Medulla oblongata (tissue), 1 donor: ENCODE measurements at regions not wholly inside any gene's neighbourhood (a gene's known extent, or its start where the extent isn't known, plus 50 kb on each side); places are given as distances from the start of the nearest gene placed in this dataset.

Source experiments
- DNase-seq: peaks from one replicate; pipeline ENCODE4 v3.0.0-alpha.2; 2015; ENCODE audit errors: extremely low spot score

DNA sequence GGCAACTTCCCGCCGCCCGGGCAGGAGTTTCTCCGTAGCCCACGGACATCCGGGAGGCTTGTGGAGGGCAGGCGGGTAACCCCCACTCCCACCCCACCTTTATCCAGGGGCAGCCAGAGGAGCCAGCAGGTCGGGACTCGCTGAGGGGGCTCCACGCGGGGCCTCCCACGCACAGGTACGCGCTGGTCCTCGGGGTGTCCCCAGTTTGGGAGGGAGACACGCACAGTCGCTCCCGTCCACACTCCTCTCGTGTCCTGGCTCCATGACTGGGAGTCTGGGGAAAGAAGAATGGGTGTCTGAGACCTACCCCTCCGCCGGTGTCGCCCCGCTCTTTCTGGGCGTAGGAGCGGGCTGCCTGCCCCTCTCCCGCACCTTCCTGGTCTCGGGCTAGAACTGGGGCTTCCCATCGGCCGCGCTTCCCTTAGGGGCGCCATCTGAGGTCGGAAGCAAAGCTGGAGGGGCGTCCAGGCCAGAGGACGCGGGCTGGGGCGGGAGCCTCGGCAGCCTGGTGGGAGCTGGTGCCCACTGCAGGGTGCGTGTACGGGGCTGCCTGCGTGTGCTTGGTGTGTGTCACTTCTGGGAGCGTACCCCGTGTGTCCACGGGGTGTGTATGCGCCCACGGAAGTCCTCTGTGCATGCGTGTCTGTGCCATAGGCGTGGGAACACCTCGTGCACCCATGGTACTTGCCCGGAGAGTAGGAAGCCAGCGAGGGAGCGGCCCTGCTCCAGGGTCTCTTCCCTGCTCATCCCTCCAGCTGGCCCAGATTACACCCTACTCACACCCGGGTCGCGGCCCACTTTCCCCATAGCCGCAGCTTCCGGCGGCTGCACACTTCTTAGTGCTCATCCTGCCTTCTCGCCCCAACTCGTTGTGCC is 73.0 kb upstream of the LEP start:
- DNase-seq = no peak

GRCh38 chr7:128168667-128169210 is 72.3 kb upstream of the LEP start:
- DNase-seq = no peak

DNA sequence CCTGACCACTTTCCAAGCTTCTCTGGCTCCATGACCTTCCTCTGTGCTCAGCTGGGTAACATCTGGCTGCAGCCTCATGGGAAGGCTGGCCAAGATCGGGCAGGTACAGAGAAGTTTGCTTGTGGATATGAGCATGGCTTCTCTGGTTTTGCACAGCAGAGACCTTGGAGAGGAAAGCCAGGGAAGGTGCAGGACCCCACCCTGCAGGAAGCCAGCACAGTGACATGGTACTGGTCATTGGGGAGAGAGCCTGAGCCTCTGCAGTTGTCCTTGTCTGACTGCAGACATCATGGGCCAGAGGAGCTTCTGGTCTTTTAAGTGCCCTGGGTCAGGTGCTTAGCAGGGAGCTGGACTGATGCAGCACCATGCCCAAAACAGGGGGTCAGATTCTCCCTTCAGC is 70.6 kb upstream of the LEP start:
- no peak for DNase-seq

- DNase-seq = no peak
These were observed 69.6 kb upstream of the LEP start for GRCh38 chr7:128171342-128171918.

DNA sequence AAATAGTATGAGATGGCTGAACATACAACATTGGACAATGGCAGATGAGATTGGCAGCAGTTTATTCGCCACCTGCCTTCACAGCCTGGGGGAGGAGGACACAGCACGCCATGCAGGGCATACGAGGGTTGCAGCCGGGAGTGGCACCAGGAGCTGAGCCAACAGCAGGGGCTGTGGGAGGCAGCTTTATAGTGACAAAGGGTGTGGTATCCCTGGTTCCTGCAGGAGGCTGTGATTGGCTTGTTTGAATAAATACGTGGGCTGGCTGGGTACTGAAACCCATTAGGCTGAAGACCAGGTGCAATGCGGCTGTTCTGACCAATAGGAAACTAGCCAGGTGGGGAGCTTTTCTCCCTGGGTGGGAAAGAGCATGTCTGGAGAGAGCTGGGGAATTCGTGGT is 68.9 kb upstream of the LEP start:
- no peak for DNase-seq

GRCh38 chr7:128172963-128173362 is 68.1 kb upstream of the LEP start:
- no peak for DNase-seq

DNA sequence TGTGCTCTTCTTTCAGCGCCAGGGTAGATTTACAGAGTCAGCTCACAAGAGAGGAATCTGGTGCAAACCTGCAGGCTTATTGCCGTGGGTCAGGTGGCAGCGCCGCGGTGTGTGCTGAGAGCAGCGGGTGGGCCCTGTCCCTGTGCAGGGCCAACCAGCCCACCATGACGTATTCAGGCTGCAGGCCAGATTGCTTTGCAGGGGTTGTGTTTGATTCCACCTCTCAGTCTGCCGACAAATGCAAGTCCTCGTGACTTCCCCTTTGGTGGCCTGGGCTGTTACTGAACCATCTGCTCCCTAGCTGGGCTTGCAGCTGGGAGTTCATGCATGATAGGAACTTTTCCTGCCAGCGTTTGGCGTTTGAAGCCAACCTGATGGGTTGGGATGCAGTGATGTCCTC is 66.7 kb upstream of the LEP start:
- DNase-seq = peak; percentile 30

DNA sequence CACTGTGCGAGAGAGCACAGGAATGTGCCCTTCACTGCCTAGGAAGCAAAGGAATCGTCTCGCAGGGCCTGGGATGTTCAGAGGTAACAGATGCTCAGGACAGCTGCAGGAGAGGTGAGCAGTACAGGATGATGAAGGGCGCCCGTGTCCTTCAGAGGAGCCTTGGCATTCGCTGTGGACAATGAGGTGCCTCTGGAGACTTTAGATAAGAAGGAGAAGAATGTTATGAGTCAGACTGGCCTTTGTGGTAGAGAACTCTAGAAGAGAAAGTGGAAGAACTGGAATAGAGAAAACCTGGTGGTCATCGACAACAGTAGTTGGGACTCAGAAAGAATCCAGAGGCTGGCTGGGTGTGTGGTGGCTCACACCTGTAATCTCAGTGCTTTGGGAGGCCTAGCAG is 64.4 kb upstream of the LEP start:
- DNase-seq = no peak

DNA sequence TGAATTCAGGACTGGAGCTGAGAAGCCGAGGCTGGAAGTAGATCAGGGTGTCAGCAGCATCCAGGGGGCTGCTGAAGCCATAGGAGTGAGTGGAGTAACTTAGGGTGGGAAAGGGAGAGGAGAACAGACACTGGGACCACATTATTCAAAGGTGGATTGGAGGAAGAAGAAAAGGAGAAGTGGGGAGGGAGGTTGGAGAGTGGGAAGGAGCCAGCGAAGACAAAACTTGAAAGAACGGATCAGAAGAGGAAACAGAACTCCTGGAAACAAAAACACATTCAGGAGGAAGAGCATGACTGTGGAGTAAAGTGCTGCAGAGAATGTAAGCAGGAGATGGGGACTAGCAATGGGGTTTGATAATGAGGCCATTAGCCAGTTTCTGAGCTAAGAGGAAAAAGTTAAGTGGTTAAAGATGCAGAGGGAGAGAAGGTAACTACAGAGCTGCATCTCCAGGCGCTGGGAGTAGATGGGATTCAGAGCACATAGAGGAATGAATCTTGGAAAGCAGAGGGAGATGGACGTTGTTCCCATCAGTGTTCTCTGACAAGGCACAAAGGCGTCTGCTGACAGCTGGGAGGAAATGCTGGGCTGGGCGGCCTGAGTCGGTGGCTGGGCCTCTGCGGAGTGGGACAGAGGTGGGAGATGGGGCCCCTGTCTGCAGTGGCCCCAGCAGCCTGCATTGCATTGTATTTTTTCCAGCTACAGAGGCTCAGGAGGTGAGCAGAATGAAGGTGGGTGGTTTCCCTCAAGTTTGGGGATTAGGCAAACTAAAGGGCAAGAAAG is 63.1 kb upstream of the LEP start:
- no peak for DNase-seq

DNA sequence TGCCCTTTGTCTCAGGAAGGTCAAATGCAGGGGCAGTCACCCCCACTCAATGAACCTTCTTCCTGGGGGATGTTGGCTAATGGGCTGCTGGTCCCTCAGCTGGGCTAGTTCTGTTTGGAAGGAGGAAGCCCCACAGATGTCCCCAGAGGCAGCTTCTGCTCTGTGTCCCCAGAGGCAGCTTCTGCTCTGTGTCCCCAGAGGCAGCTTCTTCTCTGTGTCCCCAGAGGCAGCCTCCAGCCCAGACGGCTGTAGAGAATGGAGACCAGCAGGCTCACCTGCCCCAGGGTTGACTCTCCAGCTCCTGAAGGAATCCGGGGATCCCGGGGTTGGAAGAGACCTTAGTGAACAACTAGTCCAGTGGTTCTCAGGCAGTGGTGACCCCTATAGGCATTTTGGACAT is 62.5 kb upstream of the LEP start:
- DNase-seq = no peak

DNA sequence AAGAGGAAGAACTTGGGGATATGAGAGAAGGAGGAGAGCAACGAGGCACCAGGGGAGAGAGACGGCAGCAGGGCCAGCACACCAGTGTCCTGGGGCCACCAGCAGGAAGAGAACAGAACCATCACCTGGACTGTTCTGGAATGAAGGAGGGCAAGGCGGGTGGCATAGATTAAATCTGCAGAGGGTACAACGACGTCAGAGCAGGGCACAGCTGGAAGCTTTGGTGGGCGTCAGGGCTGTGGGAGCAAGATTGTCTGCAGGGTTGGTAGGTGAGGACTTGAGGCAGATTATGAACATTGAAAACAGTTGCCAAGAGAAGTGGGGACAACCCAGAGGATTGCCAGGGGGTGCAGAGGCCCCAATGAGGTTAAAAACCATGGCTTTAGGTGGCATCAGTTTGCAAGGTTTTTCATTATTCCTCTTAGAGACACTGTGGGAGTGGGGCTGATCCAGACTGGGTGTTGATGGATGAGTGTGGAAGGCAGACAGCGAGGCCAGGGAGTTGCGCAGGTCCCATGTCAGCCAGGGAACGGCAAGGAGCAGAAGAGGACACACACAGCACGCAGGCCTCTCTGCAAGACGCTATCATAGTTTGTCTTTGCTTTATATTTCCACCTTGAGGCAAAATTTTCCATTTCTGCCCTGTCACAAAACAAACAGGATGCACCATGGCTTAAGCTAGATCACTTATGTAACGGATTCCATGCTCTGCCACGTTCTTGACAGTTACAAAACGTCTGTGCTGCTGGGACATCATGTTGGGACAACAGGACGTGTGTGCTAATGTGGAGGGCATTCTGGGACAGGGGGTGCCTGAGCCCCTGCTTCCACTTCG is 52.5 kb upstream of the LEP start:
- no peak for DNase-seq

DNA sequence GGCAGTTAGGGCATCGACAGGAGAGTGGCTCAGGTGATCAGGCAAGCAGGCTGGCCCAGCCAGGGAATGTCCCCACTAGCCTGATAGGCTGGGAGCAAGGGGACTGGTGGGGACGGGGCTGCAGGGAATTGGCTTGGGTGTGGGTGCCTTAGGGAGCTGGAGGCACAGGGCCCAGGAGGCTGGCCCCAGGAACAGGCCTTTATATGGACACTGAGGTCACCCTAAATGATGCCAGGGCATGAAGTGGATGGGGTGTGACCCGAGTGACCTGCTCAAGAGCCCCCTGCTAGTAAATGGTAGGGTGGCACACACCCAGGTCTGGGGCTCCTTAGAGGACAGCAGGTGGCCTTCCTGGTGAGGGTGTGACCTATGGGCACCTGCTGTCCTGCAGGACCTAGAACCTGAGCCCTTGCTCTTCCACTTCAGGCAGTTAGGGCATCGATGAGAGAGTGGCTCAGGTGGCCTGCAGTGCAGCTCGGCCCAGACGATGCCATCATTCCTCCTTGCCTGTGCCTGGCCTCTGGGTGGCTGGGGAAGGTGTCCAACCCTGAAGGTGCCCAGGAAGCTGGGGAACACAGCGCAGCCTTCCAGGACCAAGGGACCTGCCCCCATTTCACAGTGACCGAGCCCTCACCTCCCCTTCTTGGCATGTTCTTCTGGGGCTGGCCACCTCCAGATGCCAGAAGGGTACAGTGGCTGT is 51.7 kb upstream of the LEP start:
- no peak for DNase-seq

- no peak for DNase-seq
These were observed 50.9 kb upstream of the LEP start for GRCh38 chr7:128190051-128190647.

DNA sequence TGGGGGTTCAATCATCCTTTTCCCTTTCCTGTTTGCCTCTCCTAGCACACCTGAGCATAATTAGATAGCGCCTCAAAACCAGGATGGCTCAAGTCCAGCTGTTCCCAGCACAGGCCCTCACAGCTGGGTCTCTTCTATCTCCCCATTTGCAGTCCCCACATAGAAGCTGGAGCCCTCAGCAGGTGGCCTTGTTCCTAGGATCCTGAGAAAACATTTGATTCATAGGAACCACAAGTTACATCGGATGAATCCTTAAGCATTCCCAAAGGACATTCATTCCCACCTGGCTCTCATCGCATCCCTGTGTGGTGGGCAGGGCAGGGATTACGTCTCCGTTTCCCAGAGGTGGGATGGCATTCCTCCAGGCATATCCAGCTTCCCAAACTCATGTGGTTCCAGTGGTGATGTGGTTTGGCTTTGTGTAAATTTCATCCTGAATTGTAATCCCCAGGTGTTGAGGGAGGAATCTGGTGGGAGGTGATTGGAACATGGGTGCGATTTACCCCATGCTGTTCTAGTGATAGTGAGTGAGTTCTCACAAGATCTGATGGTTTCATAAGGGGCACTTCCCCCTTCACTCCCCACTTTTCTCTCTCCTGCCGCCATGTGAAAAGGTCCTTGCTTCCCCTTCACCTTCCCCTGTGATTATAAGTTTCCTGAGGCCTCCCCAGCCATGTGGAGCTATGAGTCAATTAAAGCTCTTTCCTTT is 49.8 kb upstream of the LEP start:
- DNase-seq = no peak
